AG09309 (cell line): ENCODE measurements at regions not wholly inside any gene's neighbourhood (a gene's known extent, or its start where the extent isn't known, plus 50 kb on each side); places are given as distances from the start of the nearest gene placed in this dataset.

Experiments
- DNase-seq: peaks from one replicate; pipeline ENCODE4 v3.0.0-alpha.2; 2010; ENCODE audit warnings: low read depth
- H3K4me3 ChIP-seq: 2 replicates; pipeline ENCODE4 v1.5.1; 2011; ENCODE audit warnings: mild to moderate bottlenecking, low read depth, low read length, moderate library complexity; ENCODE audit not compliant: control insufficient read depth
- TF ChIP-seq, protein P1 (sequence below): IDR thresholded peaks from 2 replicates; pipeline ENCODE4 v1.5.1; 2011; ENCODE audit warnings: mild to moderate bottlenecking, low read depth, low read length, inconsistent platforms; ENCODE audit not compliant: insufficient read depth, control insufficient read depth; ENCODE audit errors: missing control alignments

- no peak overlapping the region for H3K4me3 ChIP-seq
- TF ChIP-seq, protein P1, sequence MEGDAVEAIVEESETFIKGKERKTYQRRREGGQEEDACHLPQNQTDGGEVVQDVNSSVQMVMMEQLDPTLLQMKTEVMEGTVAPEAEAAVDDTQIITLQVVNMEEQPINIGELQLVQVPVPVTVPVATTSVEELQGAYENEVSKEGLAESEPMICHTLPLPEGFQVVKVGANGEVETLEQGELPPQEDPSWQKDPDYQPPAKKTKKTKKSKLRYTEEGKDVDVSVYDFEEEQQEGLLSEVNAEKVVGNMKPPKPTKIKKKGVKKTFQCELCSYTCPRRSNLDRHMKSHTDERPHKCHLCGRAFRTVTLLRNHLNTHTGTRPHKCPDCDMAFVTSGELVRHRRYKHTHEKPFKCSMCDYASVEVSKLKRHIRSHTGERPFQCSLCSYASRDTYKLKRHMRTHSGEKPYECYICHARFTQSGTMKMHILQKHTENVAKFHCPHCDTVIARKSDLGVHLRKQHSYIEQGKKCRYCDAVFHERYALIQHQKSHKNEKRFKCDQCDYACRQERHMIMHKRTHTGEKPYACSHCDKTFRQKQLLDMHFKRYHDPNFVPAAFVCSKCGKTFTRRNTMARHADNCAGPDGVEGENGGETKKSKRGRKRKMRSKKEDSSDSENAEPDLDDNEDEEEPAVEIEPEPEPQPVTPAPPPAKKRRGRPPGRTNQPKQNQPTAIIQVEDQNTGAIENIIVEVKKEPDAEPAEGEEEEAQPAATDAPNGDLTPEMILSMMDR, result no peak
- DNase-seq, result no peak
Observed at GRCh38 chr2:23029111-23029510, 355.9 kb upstream of the KLHL29 start.

- DNase-seq, result no peak
- TF ChIP-seq, protein P1, result no peak
- H3K4me3 ChIP-seq, result no peak overlapping the region
Observed at GRCh38 chr2:23029951-23030350, 355.0 kb upstream of the KLHL29 start.

GRCh38 chr2:23034996-23035395, 350.0 kb upstream of the KLHL29 start:
- TF ChIP-seq, protein P1, result no peak
- no peak for DNase-seq
- no peak overlapping the region for H3K4me3 ChIP-seq

- TF ChIP-seq, protein P1, result no peak
- no peak for DNase-seq
- no peak overlapping the region for H3K4me3 ChIP-seq
Observed at GRCh38 chr2:23036629-23037028, 348.4 kb upstream of the KLHL29 start.

DNA sequence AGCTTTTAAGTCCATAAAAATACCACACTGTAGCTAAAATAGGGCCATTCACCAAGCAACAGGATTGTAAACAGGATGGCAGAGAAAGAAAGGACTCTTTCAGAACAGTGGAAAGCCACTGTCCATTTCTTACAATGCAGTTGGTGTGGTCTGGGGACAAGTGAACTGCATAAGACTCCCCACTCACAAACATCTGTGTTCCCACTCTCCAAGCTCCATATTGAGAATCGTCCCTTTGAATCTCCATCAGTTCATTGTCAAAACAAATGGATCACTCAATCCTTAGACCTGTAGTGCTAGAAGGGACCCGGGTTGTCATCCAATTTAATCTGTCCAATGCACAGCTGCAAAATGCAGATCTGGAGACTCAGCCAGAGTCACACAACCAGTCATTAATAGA, 347.4 kb upstream of the KLHL29 start:
- TF ChIP-seq, protein P1, result no peak
- H3K4me3 ChIP-seq, result no peak overlapping the region
- no peak for DNase-seq

DNA sequence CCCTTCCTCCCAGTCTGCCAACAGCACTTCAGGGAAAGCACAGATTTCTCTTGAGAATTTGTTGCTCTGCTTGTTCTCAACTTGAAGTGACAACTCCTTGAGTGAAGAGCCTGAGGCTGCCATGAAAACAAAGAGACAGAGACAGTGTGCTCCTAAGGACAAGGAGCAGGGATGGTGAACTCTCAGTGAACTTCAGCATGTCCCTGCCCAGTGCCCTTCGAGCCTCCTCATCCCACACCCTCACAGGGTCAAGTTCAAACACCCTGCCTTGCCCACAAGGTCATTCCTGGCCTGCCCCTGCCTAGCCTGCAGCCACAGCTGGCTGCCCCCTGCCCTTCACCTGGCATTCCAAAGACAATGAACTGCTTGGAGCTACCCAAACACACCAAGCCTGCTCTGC, 343.5 kb upstream of the KLHL29 start:
- no peak for DNase-seq
- TF ChIP-seq, protein P1, result no peak
- no peak overlapping the region for H3K4me3 ChIP-seq

DNA sequence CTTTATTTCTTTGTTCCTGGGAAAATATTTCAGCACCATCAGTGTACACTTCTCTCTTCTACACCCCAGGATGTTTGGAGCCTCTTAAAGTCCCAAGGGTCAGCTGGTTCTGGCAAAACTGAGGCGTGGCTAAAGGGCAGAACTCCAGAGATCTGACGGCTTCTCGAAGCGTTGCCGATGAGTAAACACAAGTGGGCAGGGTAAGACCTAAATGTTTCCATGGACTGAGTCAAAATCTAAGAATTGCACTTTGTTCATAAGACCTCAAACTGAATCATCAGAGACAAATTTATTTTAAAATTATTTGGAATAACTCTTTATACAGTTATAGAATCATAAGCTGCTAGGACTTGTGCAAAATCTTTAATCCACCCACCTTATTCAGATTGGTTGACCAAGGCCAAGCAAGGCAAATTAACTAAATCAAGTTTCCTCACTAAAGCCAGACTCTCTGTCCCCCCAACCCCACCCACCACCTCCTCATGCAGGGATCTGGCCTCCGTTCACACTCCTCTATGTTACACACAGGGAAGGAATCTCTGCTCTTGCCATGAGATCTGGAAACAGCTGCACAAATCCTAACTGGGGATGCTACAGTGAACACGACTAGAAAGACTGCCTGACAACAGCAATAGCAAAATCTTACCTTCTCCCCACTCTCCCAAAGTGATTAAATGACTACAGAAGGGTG, 342.6 kb upstream of the KLHL29 start:
- no peak overlapping the region for H3K4me3 ChIP-seq
- TF ChIP-seq, protein P1, result no peak
- DNase-seq, result no peak
